Endodermal cell (in vitro differentiated cells): ENCODE measurements at regions not wholly inside any gene's neighbourhood (a gene's known extent, or its start where the extent isn't known, plus 50 kb on each side); places are given as distances from the start of the nearest gene placed in this dataset.

Experiments
- DNase-seq: peaks from one replicate; pipeline ENCODE4 v3.0.0-alpha.2; 2017
- H3K27ac ChIP-seq: 2 replicates; pipeline ENCODE4 v1.5.1; 2013; ENCODE audit warnings: mild to moderate bottlenecking, low read depth, low read length, moderate library complexity
- H3K27me3 ChIP-seq: 2 replicates; pipeline ENCODE4 v1.6.1; 2013; ENCODE audit warnings: mild to moderate bottlenecking, low read length, moderate library complexity; ENCODE audit not compliant: insufficient read depth, control insufficient read depth, poor library complexity, severe bottlenecking
- H3K36me3 ChIP-seq: 2 replicates; pipeline ENCODE4 v1.7.0; 2013; ENCODE audit warnings: mild to moderate bottlenecking, low read length, moderate library complexity; ENCODE audit not compliant: control insufficient read depth, insufficient read depth
- H3K4me1 ChIP-seq: one replicate; pipeline ENCODE4 v1.7.0; 2013; ENCODE audit warnings: low read length; ENCODE audit not compliant: control insufficient read depth, insufficient read depth
- H3K4me3 ChIP-seq: 2 replicates; pipeline ENCODE4 v1.5.1; 2013; ENCODE audit warnings: mild to moderate bottlenecking, low read length, moderate library complexity
- H3K9ac ChIP-seq: 2 replicates; pipeline ENCODE4 v1.6.1; 2013; ENCODE audit warnings: mild to moderate bottlenecking, low read length, moderate library complexity; ENCODE audit not compliant: poor library complexity, severe bottlenecking; ENCODE audit errors: extremely low read depth
- H3K9me3 ChIP-seq: 2 replicates; pipeline ENCODE4 v1.6.1; 2013; ENCODE audit warnings: mild to moderate bottlenecking, low read length, moderate library complexity; ENCODE audit not compliant: control insufficient read depth
- H3K27ac Mint-ChIP-seq: 2 replicates; pipeline ENCODE4 v1.8.0; 2020; ENCODE audit warnings: mixed read lengths
- H3K27me3 Mint-ChIP-seq: 2 replicates; pipeline ENCODE4 v1.8.0; 2021; ENCODE audit warnings: mild to moderate bottlenecking, mixed read lengths; ENCODE audit not compliant: insufficient read depth
- H3K36me3 Mint-ChIP-seq: 2 replicates; pipeline ENCODE4 v1.8.0; 2020; ENCODE audit warnings: low read depth, mixed read lengths
- H3K4me1 Mint-ChIP-seq: 2 replicates; pipeline ENCODE4 v1.8.0; 2020; ENCODE audit warnings: mixed read lengths
- H3K4me3 Mint-ChIP-seq: 2 replicates; pipeline ENCODE4 v1.8.0; 2020; ENCODE audit warnings: mild to moderate bottlenecking, moderate library complexity, mixed read lengths
- H3K9me3 Mint-ChIP-seq: 2 replicates; pipeline ENCODE4 v1.8.0; 2020; ENCODE audit warnings: mild to moderate bottlenecking, mixed read lengths
- CTCF ChIP-seq: fragments of 200-600 bp; sonication (generic); conservative IDR thresholded peaks from 2 replicates; pipeline ENCODE4 v1.5.0; 2021; ENCODE audit warnings: antibody characterized with exemption, mild to moderate bottlenecking
- WGBS, 2 experiments: methylation state at CpG; one replicate each; pipeline versions ENCODE4 v1.1.5 to v1.1.7; 2013; ENCODE audit warnings: missing lambda C conversion rate in 2 of 2, mixed read lengths in 1 of 2; ENCODE audit not compliant: insufficient coverage in 1 of 2, insufficient read length in 1 of 2; 5-methylcytosine and 5-hydroxymethylcytosine counted together

GRCh38 chr16:5572056-5572455, 474.5 kb upstream of the EEF2KMT start:
- no peak for DNase-seq
- no peaks in the 10 kb centered on the region for H3K36me3 Mint-ChIP-seq
- H3K27ac Mint-ChIP-seq = no peak overlapping the region
- Histone ChIP-seq H3K27me3 (no peaks in the 10 kb centered on the region), H3K4me3 (no peak overlapping the region), H3K27ac (no peak overlapping the region), H3K4me1 (no peaks in the 10 kb centered on the region), H3K36me3 (no peaks in the 10 kb centered on the region), H3K9me3 (no peaks in the 10 kb centered on the region), H3K9ac (no peak overlapping the region)
- H3K9me3 Mint-ChIP-seq = no peaks in the 10 kb centered on the region
- WGBS, 2 experiments = 86 to 88% methylated on average over 1 to 2 of the region's 2 CpGs
- no peak overlapping the region for H3K4me3 Mint-ChIP-seq
- no peaks in the 10 kb centered on the region for H3K4me1 Mint-ChIP-seq
- TF ChIP-seq CTCF = no peak
- peaks cover 11% of the 10 kb centered on the region for H3K27me3 Mint-ChIP-seq

GRCh38 chr16:5571446-5571845, 473.9 kb upstream of the EEF2KMT start:
- Mint-ChIP-seq H3K27me3 (peaks cover 11% of the 10 kb centered on the region), H3K4me1 (no peaks in the 10 kb centered on the region), H3K4me3 (no peak overlapping the region), H3K36me3 (no peaks in the 10 kb centered on the region), H3K9me3 (no peaks in the 10 kb centered on the region), H3K27ac (no peak overlapping the region)
- DNase-seq = no peak
- H3K27ac ChIP-seq = no peak overlapping the region
- no peaks in the 10 kb centered on the region for H3K27me3 ChIP-seq
- no peak overlapping the region for H3K9ac ChIP-seq
- H3K36me3 ChIP-seq = no peaks in the 10 kb centered on the region
- WGBS, 2 experiments = 95 to 100% methylated on average over 7 to 8 of the region's 8 CpGs
- TF ChIP-seq CTCF = no peak
- no peak overlapping the region for H3K4me3 ChIP-seq
- no peaks in the 10 kb centered on the region for H3K9me3 ChIP-seq
- H3K4me1 ChIP-seq = no peaks in the 10 kb centered on the region

GRCh38 chr16:5561800-5562199, 464.2 kb upstream of the EEF2KMT start:
- Histone ChIP-seq H3K36me3 (no peaks in the 10 kb centered on the region), H3K9ac (no peak overlapping the region), H3K9me3 (no peaks in the 10 kb centered on the region), H3K4me1 (no peaks in the 10 kb centered on the region), H3K27me3 (no peaks in the 10 kb centered on the region), H3K27ac (no peak overlapping the region), H3K4me3 (no peak overlapping the region)
- H3K9me3 Mint-ChIP-seq = no peaks in the 10 kb centered on the region
- H3K36me3 Mint-ChIP-seq = no peaks in the 10 kb centered on the region
- H3K27me3 Mint-ChIP-seq = peaks cover 4% of the 10 kb centered on the region
- 93 to 94% methylated on average over 5 to 6 of the region's 6 CpGs for WGBS, 2 experiments
- H3K4me3 Mint-ChIP-seq = no peak overlapping the region
- no peak for DNase-seq
- H3K27ac Mint-ChIP-seq = no peak overlapping the region
- H3K4me1 Mint-ChIP-seq = peaks cover 13% of the 10 kb centered on the region
- TF ChIP-seq CTCF = no peak
